ENCODE measurements at regions not wholly inside any gene's neighbourhood (a gene's known extent, or its start where the extent isn't known, plus 50 kb on each side); places are given as distances from the start of the nearest gene placed in this dataset.

DNA sequence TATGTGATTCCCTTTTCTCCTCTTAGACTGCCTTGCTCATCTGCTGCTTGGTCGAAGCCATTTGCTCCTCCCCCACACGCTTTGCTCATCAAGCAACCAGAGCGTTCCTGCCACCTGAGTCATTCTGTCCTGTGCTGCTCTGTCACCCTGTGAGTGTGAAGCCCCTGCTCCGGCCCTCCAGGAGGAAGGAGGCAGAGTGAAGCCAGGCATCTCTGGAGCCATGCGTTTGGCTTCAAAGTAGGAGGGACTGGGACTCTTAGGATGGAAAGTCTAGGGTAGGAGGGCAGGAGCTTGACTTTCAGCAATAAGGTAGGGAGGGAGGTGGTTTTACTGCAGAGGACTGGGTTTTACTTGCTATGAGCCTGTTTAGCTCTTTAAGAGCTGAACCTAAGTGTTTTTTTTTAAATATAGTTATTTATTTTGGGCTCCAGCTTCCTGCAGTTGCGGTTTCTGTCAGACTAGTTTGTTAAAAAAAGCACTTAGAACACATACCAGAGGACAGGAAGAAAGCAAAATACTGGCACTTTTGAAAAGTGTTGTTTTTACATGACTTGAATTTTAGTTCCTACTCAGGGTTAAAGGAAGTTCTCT is 63.6 kb downstream of the SPINK2 start:
- peak; percentile 72 for DNase-seq (ENCODE audit: low read depth)

DNA sequence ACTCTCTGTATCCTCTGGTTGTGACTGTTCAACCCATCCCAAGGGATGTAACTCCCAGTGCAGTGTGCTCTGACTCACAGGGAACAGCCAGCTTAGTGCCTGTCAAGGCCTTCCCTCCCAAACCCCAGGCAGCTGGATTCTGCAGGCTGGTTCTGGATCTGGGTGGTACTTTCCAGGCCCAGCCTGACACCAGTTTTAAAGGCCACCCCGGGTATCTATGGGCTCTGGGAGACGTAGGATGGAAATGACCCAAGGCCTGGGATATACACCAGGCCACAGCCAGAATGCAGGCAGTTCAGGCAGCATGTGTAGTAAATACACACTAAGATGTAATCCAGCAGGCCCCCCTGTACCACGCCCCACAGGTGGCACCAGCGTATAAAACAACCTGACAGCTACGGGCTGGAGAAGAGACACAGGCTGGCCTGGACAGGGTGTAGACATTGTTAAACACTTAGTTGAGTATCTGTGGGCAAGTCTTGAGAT is 64.2 kb downstream of the SPINK2 start:
- no peak for DNase-seq (ENCODE audit: low read depth)

DNA sequence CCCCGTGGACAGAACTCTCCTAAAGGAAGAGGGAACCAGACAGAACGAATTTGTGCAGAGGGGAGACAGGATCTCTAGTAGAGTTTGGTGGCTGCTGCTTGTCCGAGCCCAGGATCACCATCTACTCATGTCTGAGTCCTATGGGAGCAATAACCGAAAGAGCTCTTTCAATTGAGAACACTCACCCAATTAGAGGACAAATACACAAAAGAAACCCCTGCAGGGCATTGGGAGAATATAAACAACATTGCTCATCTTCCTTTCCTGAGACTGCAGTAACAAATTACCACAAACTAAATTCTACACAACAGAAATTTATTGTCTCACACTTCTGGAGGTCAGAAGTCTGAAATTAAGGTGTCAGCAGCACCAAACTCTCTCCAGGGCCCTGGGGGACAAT is 65.6 kb downstream of the SPINK2 start:
- DNase-seq (ENCODE audit: low read depth): no peak

DNA sequence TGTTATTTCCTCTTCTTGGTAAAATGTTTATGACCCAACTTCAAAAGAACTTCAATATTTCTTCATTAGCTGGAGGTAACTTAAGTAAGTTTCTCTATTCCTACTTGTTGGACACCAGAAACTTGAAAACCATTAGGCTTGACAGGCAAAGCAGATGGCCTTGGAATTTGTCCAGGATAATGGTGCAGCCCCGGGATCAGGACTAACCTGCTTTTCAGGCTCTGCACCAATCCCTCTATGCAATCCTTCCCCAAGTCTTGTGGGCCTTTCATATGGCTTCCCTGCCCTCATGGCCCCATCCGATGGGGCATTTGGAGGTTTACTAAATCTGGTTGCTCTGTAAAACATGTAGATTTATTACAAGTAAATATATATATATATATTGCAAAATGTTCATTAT is 68.5 kb downstream of the SPINK2 start:
- no peak for DNase-seq (ENCODE audit: low read depth)

DNA sequence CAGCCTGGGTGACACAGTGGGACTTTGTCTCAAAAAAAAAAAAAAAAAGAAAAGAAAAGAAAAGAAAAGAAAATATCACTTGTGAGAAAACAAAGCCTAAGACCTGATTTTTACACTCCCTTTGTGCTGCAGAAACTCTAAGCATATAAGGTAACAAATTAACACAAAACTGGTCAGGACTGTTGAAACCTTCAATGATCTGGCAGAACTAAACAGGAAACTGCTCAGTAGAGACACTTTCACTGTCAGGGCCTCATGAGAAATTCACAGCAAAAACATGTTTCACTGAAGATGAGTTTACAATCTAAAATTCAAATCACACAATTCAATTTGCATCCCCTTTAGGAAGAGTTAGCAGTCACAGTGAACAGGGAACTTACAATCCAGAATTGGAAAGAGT is 69.1 kb upstream of the HOPX start:
- no peak for DNase-seq (ENCODE audit: low read depth)

DNA sequence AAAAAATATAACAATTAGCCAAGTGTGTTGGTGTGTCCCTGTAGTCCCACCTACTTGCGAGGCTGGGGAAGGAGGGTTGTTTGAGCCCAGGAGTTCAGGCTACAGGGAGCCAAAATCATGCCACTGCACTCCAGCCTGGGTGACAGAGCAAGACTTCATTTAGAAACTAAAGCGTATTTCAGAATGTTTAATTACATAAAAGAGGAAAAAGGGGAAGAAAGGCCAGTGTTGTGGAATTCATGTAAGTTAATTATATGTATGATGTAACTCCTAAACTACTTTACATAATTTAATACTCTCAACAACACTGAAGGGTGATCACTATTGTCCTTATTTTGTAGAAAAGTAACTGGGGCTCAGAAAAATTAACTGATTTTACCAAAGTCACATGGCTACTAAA is 67.2 kb upstream of the HOPX start:
- DNase-seq (ENCODE audit: low read depth): no peak

DNA sequence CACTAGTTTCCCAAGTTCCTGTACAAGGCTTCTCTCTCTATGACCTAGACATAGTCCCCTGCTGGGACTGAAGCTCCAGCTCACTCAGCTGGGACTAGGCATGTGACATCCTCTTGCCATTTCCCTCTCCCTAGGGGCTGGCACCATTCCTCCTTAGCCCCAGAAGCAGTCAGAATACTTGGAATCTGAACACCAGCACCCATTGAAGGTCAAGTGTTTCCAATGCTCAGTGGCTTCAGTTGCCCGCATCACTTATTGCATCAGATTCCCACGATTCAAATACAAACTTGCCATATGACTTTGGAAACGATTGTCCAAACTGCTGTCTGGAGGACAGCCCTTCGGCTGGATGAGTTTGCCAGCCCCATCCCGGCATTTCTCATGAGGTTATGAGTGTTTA is 65.5 kb upstream of the HOPX start:
- DNase-seq (ENCODE audit: low read depth): no peak

DNA sequence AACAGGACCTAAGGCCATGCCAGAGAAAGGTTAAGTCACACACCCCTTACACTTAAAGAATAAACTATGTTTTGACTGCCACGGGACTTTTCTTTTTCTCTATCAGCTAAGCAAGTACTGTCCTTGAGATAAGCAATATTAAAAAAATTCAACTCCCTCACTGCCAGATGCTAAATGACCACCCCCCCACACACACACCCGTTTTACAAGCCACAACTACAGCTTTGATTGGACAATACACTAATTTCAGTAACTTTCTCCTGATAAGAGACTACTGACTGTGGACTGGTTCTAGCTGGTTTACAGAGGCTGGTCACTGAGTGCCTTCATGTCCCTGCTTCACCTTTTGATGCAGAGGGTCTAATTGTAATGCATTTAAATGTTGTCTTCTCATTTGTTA is 63.9 kb upstream of the HOPX start:
- no peak for DNase-seq (ENCODE audit: low read depth)

DNA sequence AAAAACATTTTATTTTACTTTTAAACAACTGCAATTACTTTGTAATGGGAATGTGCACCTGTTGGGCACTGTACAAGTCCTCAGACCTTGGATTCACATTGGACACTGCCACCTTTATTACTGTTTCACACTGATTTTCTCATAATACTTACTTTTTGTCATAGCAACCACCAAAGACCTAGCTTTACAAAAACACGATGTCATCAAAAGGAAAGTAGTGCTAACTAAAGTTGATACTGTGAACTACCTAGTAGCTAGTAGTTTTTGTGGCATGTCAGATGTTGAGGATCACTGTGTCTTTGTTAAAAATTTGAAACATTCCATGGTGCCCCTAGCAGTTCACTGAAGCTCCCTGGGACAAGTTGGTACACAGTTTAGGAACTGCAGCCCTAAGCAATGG is 62.9 kb upstream of the HOPX start:
- no peak for DNase-seq (ENCODE audit: low read depth)

DNA sequence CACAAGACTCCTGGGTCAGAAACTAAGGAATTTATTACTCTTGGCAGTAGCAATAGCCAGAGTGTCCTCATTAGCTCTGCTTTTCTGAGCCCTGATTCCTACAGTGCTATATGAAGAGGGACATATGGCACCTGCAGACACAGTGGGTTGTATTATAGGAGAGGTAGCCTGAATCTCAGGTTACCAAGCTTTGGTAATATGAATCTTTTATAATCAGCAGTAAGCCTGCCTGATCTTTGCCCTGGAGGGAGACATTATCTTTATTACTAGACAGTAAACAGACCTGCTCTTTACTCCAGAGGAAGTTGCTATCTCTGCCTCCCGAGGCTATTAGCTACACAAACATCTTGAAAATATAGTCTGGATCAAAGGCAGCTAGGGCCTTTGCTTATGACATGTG is 62.5 kb upstream of the HOPX start:
- DNase-seq (ENCODE audit: low read depth): no peak

DNA sequence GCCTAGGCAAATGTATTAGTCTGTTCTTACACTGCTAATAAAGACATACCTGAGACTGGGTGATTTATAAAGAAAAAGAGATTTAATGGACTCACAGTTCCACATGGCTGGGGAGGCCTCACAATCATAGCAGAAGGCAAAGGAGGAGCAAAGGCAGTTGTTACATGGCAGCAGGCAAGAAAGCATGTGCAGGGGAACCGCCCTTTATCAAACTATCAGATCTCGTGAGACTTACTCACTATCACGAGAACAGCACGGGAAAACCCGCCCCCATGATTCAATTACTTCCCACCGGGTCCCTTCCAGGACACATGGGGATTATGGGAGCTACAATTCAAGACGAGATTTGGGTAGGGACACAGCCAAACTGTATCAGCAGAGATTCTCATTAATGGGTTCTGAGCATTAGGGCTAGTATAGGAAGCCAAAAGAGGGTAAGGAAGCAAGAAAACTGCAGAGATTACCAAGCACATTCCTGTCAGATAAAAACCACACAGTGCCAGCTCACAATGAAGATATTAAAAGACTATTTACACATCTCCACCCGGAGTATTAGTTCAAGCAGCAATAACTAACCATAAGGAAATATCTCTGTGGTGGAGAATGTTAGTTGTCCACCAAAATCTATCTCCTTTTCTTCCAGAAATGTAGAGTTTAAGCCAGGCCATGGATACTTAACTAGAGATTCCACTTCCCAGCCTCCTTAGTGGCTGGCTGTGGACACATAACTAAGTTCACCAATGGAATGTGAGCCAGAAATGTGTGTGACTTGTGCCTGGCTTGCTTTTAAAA is 61.2 kb upstream of the HOPX start:
- no peak for DNase-seq (ENCODE audit: low read depth)

DNA sequence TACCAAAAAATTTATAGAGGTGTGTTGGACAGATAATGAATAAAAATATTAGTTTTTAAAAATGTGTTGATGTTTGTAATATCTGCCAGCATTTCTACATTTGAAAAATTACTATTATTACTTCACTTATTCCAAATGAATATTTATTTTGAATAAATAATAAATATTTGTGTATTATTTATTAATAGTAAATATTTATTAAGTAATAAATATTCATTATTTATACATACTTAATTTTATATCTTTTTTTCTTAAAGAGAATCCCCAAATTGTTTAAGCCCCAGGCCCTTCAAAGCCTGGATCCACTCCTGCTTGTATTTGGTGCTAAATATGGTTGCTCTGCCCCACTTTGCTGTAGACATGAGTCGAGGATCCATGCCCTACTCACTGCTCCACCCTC is 60.5 kb upstream of the HOPX start:
- no peak for DNase-seq (ENCODE audit: low read depth)

DNA sequence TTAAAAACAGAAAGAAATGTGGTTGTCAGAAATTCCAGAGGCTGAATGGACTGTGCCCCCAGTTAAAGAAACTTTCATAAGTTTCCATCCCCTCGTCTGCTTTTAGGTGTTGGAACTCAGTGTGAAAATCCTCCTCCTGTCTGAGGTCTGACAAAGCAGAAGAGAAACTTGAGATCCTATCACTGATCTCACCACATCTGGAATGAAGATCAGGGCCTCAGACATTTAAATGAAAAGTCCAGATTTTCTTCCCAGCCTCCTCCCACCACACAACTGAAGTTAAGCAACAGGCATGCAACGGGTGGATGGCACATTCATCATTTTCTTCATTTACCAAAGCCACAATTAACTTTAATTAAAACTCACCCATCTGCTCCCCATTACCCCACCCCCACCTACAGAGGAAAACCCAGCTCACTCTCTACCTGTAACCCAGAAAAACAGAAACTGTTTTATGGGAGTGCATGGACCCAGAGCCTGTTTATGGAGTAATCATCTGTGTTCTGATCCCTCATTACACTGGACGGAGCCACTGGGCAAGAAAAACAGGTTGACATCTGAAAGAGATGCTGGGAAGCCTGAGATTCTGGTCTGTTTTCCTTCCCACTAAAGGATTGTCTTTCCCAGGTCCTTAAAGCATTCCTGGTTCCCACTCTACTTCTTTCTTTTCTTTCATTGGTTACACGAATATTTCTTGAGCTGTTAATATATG is 58.1 kb upstream of the HOPX start:
- no peak for DNase-seq (ENCODE audit: low read depth)

DNA sequence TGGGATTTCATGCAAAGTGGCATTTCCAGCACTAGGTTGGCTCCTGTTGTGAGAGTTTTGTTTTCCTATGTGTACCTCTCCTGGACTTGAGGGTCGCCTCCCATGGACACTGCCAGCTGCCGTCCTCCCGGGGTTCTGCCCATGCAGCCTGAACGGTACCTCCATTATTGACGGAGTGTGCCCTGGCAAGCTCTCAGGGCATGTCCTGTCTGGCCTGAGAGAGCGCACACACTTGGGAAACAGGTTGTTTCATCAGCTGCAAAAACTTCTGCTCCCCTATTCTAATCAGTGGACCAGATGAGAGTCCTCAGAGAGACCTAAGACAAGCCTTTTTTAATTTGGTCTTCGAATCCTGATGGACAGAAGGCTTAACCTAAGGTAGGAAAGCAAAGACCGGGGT is 56.6 kb upstream of the HOPX start:
- no peak for DNase-seq (ENCODE audit: low read depth)

DNA sequence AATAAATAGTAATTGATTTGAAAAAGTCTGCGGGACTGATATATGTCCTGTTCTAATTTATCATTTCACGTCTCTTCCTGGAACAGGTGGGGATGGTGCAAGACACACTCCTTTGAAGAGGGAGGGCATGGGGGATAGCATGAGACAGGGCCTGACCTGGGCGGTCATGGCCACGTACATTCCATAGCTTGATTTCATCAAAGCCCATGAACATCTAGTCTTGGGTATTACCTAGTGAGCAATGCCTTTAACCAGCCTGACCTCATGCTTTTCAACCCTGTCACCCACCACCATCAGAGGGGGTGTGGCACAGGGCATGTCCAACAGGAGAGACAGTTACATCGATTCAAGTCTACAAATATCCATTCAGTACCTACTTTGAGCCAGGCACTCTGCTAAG is 52.3 kb upstream of the HOPX start:
- DNase-seq (ENCODE audit: low read depth): no peak

DNA sequence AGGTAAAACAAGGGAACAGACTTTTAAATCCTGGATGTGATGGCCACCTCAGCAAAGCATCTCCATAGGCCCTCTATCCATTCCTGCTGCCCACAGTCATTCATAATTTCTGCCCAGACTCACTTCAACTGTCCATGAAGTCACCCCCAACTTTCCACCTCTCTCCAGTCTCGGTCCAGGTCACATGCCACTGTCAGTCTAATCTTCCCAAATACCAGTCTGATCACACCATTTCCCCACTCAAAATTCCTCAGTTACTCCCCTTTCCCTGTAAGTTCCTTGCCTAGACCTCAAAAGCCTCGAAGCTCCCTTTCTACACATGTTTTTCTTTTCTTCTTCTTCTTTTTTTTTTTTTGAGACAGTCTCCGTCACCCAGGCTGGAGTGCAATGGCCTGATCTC is 51.2 kb upstream of the HOPX start:
- DNase-seq (ENCODE audit: low read depth): no peak

DNA sequence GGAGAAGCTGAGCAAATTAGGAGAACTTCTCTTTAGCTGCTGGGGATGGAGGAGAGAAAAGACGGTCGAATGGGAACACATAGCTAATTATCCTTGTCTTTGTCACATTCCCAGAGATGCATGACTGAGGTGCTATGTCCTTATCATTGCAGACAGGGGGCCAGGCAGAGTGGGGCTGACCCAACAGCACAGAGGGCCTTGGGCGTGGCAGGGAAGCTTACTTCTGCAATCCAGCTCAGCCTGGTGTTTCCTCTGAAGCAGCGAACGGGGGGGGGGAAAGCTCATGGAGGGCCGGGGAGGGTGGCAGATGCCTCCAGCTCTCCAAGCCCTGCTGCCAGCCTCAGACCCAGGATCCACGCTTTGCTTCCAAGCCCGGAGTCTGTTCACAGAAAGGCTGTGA is 50.8 kb upstream of the HOPX start:
- DNase-seq (ENCODE audit: low read depth): no peak

All from activated T-cell treated with anti-CD3 and anti-CD28 coated beads for 24 hours (primary cell).